H9 (cell line): ENCODE measurements at regions not wholly inside any gene's neighbourhood (a gene's known extent, or its start where the extent isn't known, plus 50 kb on each side); places are given as distances from the start of the nearest gene placed in this dataset.

Experiments
- DNase-seq: peaks from one replicate; pipeline ENCODE4 v3.0.0-alpha.2; 2017
- H2AFZ ChIP-seq: one replicate; pipeline ENCODE4 v1.6.1; 2013; ENCODE audit warnings: mild to moderate bottlenecking, low read length, control low read depth, moderate library complexity
- H2AK5ac ChIP-seq: 2 replicates; pipeline ENCODE4 v1.6.1; 2013; ENCODE audit warnings: low read length, control low read depth, mixed read lengths; ENCODE audit not compliant: insufficient read length
- H2BK120ac ChIP-seq: one replicate; pipeline ENCODE4 v1.6.1; 2013; ENCODE audit warnings: low read depth, mild to moderate bottlenecking, low read length, control low read depth, inconsistent platforms; ENCODE audit not compliant: poor library complexity, severe bottlenecking
- H2BK12ac ChIP-seq: 2 replicates; pipeline ENCODE4 v1.6.1; 2013; ENCODE audit warnings: low read length, control low read depth, mixed read lengths, low read depth; ENCODE audit not compliant: insufficient read length
- H2BK15ac ChIP-seq: 2 replicates; pipeline ENCODE4 v1.6.1; 2013; ENCODE audit warnings: low read depth, low read length, control low read depth
- H2BK20ac ChIP-seq: one replicate; pipeline ENCODE4 v1.6.1; 2013; ENCODE audit warnings: low read depth, mild to moderate bottlenecking, low read length, control low read depth, inconsistent platforms; ENCODE audit not compliant: poor library complexity, severe bottlenecking
- H2BK5ac ChIP-seq: 2 replicates; pipeline ENCODE4 v1.6.1; 2013; ENCODE audit warnings: low read length, control low read depth, mixed read lengths; ENCODE audit not compliant: insufficient read length
- H3K14ac ChIP-seq: 2 replicates; pipeline ENCODE4 v1.6.1; 2013; ENCODE audit warnings: low read length, control low read depth; ENCODE audit not compliant: insufficient read depth
- H3K18ac ChIP-seq: 2 replicates; pipeline ENCODE4 v1.6.1; 2013; ENCODE audit warnings: low read depth, mild to moderate bottlenecking, mixed read lengths, low read length, control low read depth; ENCODE audit not compliant: insufficient read length
- H3K23ac ChIP-seq: 2 replicates; pipeline ENCODE4 v1.6.1; 2013; ENCODE audit warnings: low read length, control low read depth, mixed read lengths, low read depth; ENCODE audit not compliant: insufficient read length
- H3K23me2 ChIP-seq: 2 replicates; pipeline ENCODE4 v1.6.1; 2013; ENCODE audit warnings: low read depth, mild to moderate bottlenecking, mixed read lengths, low read length, control low read depth; ENCODE audit not compliant: insufficient read length, poor library complexity, severe bottlenecking
- H3K27ac ChIP-seq: 2 replicates; pipeline ENCODE4 v1.5.1; 2013; ENCODE audit warnings: low read length, control low read depth, mixed read lengths, low read depth; ENCODE audit not compliant: insufficient read length
- H3K27me3 ChIP-seq: 2 replicates; pipeline ENCODE4 v1.6.1; 2013; ENCODE audit warnings: low read length, control low read depth, inconsistent platforms; ENCODE audit not compliant: insufficient read depth
- H3K4ac ChIP-seq: 2 replicates; pipeline ENCODE4 v1.6.1; 2013; ENCODE audit warnings: low read depth, mild to moderate bottlenecking, control low read depth, inconsistent platforms, low read length, moderate library complexity
- H3K4me1 ChIP-seq: 2 replicates; pipeline ENCODE4 v1.6.1; 2013; ENCODE audit warnings: low read length, control low read depth, inconsistent platforms; ENCODE audit not compliant: insufficient read depth
- H3K4me2 ChIP-seq: 2 replicates; pipeline ENCODE4 v1.6.1; 2013; ENCODE audit warnings: low read length, control low read depth, mixed read lengths; ENCODE audit not compliant: insufficient read length, insufficient read depth
- H3K56ac ChIP-seq: 2 replicates; pipeline ENCODE4 v1.6.1; 2013; ENCODE audit warnings: low read depth, mild to moderate bottlenecking, mixed read lengths, low read length, control low read depth; ENCODE audit not compliant: insufficient read length
- H3K79me1 ChIP-seq: 2 replicates; pipeline ENCODE4 v1.6.1; 2013; ENCODE audit warnings: low read depth, mild to moderate bottlenecking, moderate library complexity, low read length, control low read depth, inconsistent platforms; ENCODE audit not compliant: insufficient read depth, poor library complexity, severe bottlenecking
- H3K79me2 ChIP-seq: 2 replicates; pipeline ENCODE4 v1.6.1; 2013; ENCODE audit warnings: low read length, control low read depth, inconsistent platforms; ENCODE audit not compliant: insufficient read depth
- H3K9ac ChIP-seq: 2 replicates; pipeline ENCODE4 v1.6.1; 2013; ENCODE audit warnings: low read length, control low read depth, mixed read lengths; ENCODE audit not compliant: insufficient read length; ENCODE audit errors: extremely low read depth
- H3K9me3 ChIP-seq: one replicate; pipeline ENCODE4 v1.6.1; 2013; ENCODE audit warnings: low read depth, low read length, inconsistent platforms; ENCODE audit not compliant: control insufficient read depth
- H3T11ph ChIP-seq: one replicate; pipeline ENCODE4 v1.6.1; 2013; ENCODE audit warnings: mild to moderate bottlenecking, low read length, control low read depth, inconsistent platforms
- H4K20me1 ChIP-seq: one replicate; pipeline ENCODE4 v1.6.1; 2013; ENCODE audit not compliant: control insufficient read depth, insufficient read length, insufficient read depth
- H4K5ac ChIP-seq: 2 replicates; pipeline ENCODE4 v1.6.1; 2013; ENCODE audit warnings: low read depth, mild to moderate bottlenecking, mixed read lengths, low read length, control low read depth; ENCODE audit not compliant: insufficient read length
- H4K8ac ChIP-seq: replicated peaks from 2 replicates; pipeline ENCODE4 v1.6.1; 2013; ENCODE audit warnings: low read length, control low read depth, mixed read lengths, low read depth; ENCODE audit not compliant: insufficient read length
- H4K91ac ChIP-seq: 2 replicates; pipeline ENCODE4 v1.6.1; 2013; ENCODE audit warnings: low read depth, mild to moderate bottlenecking, moderate library complexity, mixed read lengths, low read length, control low read depth; ENCODE audit not compliant: insufficient read length
- H3K27ac Mint-ChIP-seq, 3 experiments: 2 replicates in 2 of 3; 3 replicates in 1 of 3; pipeline ENCODE4 v1.8.0; 2020 to 2021; ENCODE audit warnings: mixed read lengths in 3 of 3, mild to moderate bottlenecking in 1 of 3, moderate library complexity in 1 of 3
- H3K27me3 Mint-ChIP-seq: 2 replicates; pipeline ENCODE4 v1.8.0; 2021; ENCODE audit warnings: low read depth, mild to moderate bottlenecking, moderate library complexity, mixed read lengths
- H3K36me3 Mint-ChIP-seq, 3 experiments: 2 replicates in 2 of 3; 3 replicates in 1 of 3; pipeline ENCODE4 v1.8.0; 2020 to 2021; ENCODE audit warnings: low read depth in 3 of 3, mixed read lengths in 3 of 3; ENCODE audit not compliant: insufficient read depth in 1 of 3
- H3K4me1 Mint-ChIP-seq, 2 experiments: 2 replicates each; pipeline ENCODE4 v1.8.0; 2020; ENCODE audit warnings: mixed read lengths in 2 of 2
- H3K4me3 Mint-ChIP-seq, 2 experiments: 2 replicates in 1 of 2; 3 replicates in 1 of 2; pipeline ENCODE4 v1.8.0; 2020 to 2021; ENCODE audit warnings: mild to moderate bottlenecking in 2 of 2, mixed read lengths in 2 of 2, moderate library complexity in 1 of 2
- H3K9me3 Mint-ChIP-seq, 2 experiments: 2 replicates in 1 of 2; 3 replicates in 1 of 2; pipeline ENCODE4 v1.8.0; 2020; ENCODE audit warnings: mild to moderate bottlenecking in 2 of 2, mixed read lengths in 2 of 2, moderate library complexity in 1 of 2
- CTCF ChIP-seq: fragments of 200-600 bp; sonication (generic); conservative IDR thresholded peaks from 3 replicates; pipeline ENCODE4 v1.8.0; 2021; ENCODE audit warnings: antibody characterized with exemption, mild to moderate bottlenecking
- WGBS: extraction: QIAGEN DNeasy Blood & Tissue Kit; methylation state at CpG from one replicate; pipeline ENCODE4 v1.1.7; 2013; ENCODE audit warnings: missing lambda C conversion rate, low lambda C conversion rate, mixed read lengths; ENCODE audit not compliant: insufficient read length; ENCODE audit errors: extremely low coverage; 5-methylcytosine and 5-hydroxymethylcytosine counted together

GRCh38 chr16:54231336-54231735, 55.3 kb downstream of the IRX3 start:
- H3K27ac ChIP-seq = no peak overlapping the region
- H3K23ac ChIP-seq = no peak overlapping the region
- TF ChIP-seq CTCF = no peak
- Mint-ChIP-seq H3K4me3 (no peak overlapping the region), H3K9me3 (peaks cover 6 to 17% of the 10 kb centered on the region in 2 experiments; a peak in 4 of 5 replicates), H3K36me3 (peaks cover 0 to 5% (median 0%) of the 10 kb centered on the region in 3 experiments; a peak in 1 of 7 replicates), H3K27me3 (peaks cover 1% of the 10 kb centered on the region), H3K27ac (no peak overlapping the region), H3K4me1 (no peaks in the 10 kb centered on the region)
- H2BK15ac ChIP-seq = no peak overlapping the region
- no peak overlapping the region for H2BK12ac ChIP-seq
- H3K18ac ChIP-seq = no peak overlapping the region
- no peak overlapping the region for H3K56ac ChIP-seq
- H3K14ac ChIP-seq = no peak overlapping the region
- no peak for DNase-seq
- no peak overlapping the region for H2BK20ac ChIP-seq
- no peak overlapping the region for H2AFZ ChIP-seq
- H2BK120ac ChIP-seq = no peak overlapping the region
- no peak overlapping the region for H3K4ac ChIP-seq
- no peaks in the 10 kb centered on the region for H3K79me2 ChIP-seq
- WGBS = no CpG with 5 or more reads among the region's 1 CpG
- H4K91ac ChIP-seq = no peak overlapping the region
- no peak overlapping the region for H2AK5ac ChIP-seq
- no peak overlapping the region for H4K8ac ChIP-seq
- H3T11ph ChIP-seq = no peak overlapping the region
- H2BK5ac ChIP-seq = no peak overlapping the region
- H3K79me1 ChIP-seq = no peaks in the 10 kb centered on the region
- H3K9me3 ChIP-seq = no peaks in the 10 kb centered on the region
- no peaks in the 10 kb centered on the region for H4K20me1 ChIP-seq
- no peaks in the 10 kb centered on the region for H3K23me2 ChIP-seq
- H3K9ac ChIP-seq = no peak overlapping the region
- no peaks in the 10 kb centered on the region for H3K4me1 ChIP-seq
- no peaks in the 10 kb centered on the region for H3K27me3 ChIP-seq
- H4K5ac ChIP-seq = no peak overlapping the region
- H3K4me2 ChIP-seq = no peak overlapping the region
